Naive B cell (primary cell): ENCODE measurements at regions not wholly inside any gene's neighbourhood (a gene's known extent, or its start where the extent isn't known, plus 50 kb on each side); places are given as distances from the start of the nearest gene placed in this dataset.
"Not testable (repeated sequence)": the region's sequence is repeated elsewhere in the genome, so short reads cannot be mapped to it uniquely, and the experiment has no call there.

Experiments used
- ATAC-seq, 2 donors: fragments of 150-1000 bp; cut with Tn5 transposase; 2 replicates each; pipeline ENCODE4 v1.10.0; 2021; ENCODE audit warnings: low read depth in 2 of 2, mild to moderate bottlenecking in 2 of 2, moderate library complexity in 2 of 2
- DNase-seq: peaks from one replicate; pipeline ENCODE4 v3.0.0; 2022
- H3K27ac Mint-ChIP-seq, 6 donors: one replicate each; pipeline ENCODE4 v1.8.0; 2020 to 2022; ENCODE audit warnings: mild to moderate bottlenecking in 6 of 6, mixed read lengths in 6 of 6, moderate library complexity in 5 of 6, inconsistent platforms in 2 of 6
- H3K27me3 Mint-ChIP-seq, 3 donors: one replicate each; pipeline ENCODE4 v1.8.0; 2021 to 2022; ENCODE audit warnings: mixed read lengths in 3 of 3, mild to moderate bottlenecking in 1 of 3
- H3K36me3 Mint-ChIP-seq, 2 donors: one replicate each; pipeline ENCODE4 v1.8.0; 2020 to 2022; ENCODE audit warnings: mixed read lengths in 2 of 2, inconsistent platforms in 1 of 2, mild to moderate bottlenecking in 1 of 2
- H3K4me1 Mint-ChIP-seq, 3 donors: one replicate each; pipeline ENCODE4 v1.8.0; 2020 to 2022; ENCODE audit warnings: mixed read lengths in 3 of 3, inconsistent platforms in 1 of 3, mild to moderate bottlenecking in 1 of 3, moderate library complexity in 1 of 3
- H3K4me3 Mint-ChIP-seq, 8 donors: one replicate each; pipeline ENCODE4 v1.8.0; 2020 to 2022; ENCODE audit warnings: mild to moderate bottlenecking in 8 of 8, mixed read lengths in 8 of 8, moderate library complexity in 8 of 8, inconsistent platforms in 2 of 8
- H3K9me3 Mint-ChIP-seq, 7 donors: one replicate each; pipeline ENCODE4 v1.8.0; 2020 to 2022; ENCODE audit warnings: mixed read lengths in 7 of 7, mild to moderate bottlenecking in 5 of 7, inconsistent platforms in 2 of 7, moderate library complexity in 1 of 7

DNA sequence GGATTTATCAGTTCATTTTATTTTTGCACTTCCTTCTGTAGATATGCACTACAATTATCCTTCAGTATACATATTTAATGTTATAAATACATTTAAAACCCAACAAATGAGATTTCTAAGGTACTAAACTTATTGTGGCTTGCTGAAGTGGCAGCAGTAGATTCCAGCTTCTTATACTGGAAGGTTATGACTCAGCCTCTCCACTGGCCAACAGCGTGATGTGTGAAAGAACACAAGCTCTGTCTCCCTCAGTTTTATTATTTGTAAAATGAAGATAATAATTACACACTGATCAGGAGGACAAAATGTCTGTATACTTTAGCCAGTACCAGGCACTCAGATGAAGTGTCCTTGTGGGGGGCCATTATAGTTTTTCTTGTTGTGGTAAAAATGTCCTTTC, 1147.1 kb downstream of the CNTNAP5 start:
- Mint-ChIP-seq H3K27me3 (no peaks in the 10 kb centered on the region), H3K4me3 (no peak overlapping the region), H3K9me3 (peaks cover 0 to 14% (median 5%) of the 10 kb centered on the region in 7 donors), H3K27ac (no peak overlapping the region), H3K4me1 (no peaks in the 10 kb centered on the region), H3K36me3 (no peaks in the 10 kb centered on the region)
- no peak for ATAC-seq
- DNase-seq = no peak

- no peak overlapping the region for H3K4me3 Mint-ChIP-seq
- no peaks in the 10 kb centered on the region for H3K36me3 Mint-ChIP-seq
- no peak for ATAC-seq
- H3K9me3 Mint-ChIP-seq = peaks cover 0 to 9% (median 3%) of the 10 kb centered on the region in 7 donors
- DNase-seq = no peak
- H3K27ac Mint-ChIP-seq = no peak overlapping the region
- H3K4me1 Mint-ChIP-seq = no peaks in the 10 kb centered on the region
- no peaks in the 10 kb centered on the region for H3K27me3 Mint-ChIP-seq
These were observed 1150.3 kb downstream of the CNTNAP5 start for GRCh38 chr2:125175415-125175814.

DNA sequence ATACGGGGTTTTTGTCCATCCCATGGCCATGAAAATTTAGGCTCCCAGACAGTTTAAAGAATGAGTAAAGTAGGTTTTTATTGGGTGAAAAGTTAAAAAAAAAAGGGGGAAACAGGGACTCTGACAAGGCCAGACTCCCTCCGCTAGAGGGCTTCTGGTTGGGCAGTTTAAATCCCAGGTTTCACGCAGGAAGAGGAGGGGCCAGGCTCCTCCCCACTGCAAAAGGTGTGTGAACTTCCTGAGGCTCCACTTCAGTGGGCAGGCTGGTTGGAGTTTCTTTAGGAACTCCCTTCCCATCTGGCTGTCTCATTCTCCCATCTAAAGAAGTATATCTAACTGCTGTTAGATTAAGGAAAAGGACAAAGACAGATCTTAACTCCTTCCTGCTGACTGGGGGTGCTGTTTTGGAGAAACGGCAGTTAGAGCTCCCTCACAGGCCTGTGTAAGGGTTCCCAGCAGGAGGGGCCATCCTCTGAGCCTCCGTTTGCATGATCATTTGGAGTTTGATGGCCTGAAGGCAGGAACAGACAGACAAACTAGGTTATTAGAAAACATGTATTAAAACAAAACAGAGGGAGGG, 1160.7 kb downstream of the CNTNAP5 start:
- no peak for DNase-seq
- Mint-ChIP-seq H3K9me3 (peaks cover 0 to 14% (median 2%) of the 10 kb centered on the region in 7 donors), H3K4me3 (no peak overlapping the region), H3K4me1 (no peaks in the 10 kb centered on the region), H3K27me3 (no peaks in the 10 kb centered on the region), H3K27ac (peak overlapping the region in 1 of 6 donors; percentile 72), H3K36me3 (no peaks in the 10 kb centered on the region)
- ATAC-seq = no peak

GRCh38 chr2:125207431-125207830, 1182.3 kb downstream of the CNTNAP5 start:
- no peak for ATAC-seq
- Mint-ChIP-seq H3K36me3 (no peaks in the 10 kb centered on the region), H3K27ac (no peak overlapping the region), H3K4me3 (no peak overlapping the region), H3K9me3 (peaks cover 2 to 14% (median 4%) of the 10 kb centered on the region in 7 donors), H3K4me1 (no peaks in the 10 kb centered on the region), H3K27me3 (no peaks in the 10 kb centered on the region)
- no peak for DNase-seq

- H3K4me3 Mint-ChIP-seq = no peak overlapping the region
- DNase-seq (no peak), ATAC-seq (no peak)
- H3K9me3 Mint-ChIP-seq = peaks cover 0 to 28% (median 7%) of the 10 kb centered on the region in 7 donors
- H3K27ac Mint-ChIP-seq = no peak overlapping the region
- H3K27me3 Mint-ChIP-seq = no peaks in the 10 kb centered on the region
- H3K36me3 Mint-ChIP-seq = no peaks in the 10 kb centered on the region
- H3K4me1 Mint-ChIP-seq = no peaks in the 10 kb centered on the region
These were observed 1191.2 kb downstream of the CNTNAP5 start for GRCh38 chr2:125216321-125216720.

DNA sequence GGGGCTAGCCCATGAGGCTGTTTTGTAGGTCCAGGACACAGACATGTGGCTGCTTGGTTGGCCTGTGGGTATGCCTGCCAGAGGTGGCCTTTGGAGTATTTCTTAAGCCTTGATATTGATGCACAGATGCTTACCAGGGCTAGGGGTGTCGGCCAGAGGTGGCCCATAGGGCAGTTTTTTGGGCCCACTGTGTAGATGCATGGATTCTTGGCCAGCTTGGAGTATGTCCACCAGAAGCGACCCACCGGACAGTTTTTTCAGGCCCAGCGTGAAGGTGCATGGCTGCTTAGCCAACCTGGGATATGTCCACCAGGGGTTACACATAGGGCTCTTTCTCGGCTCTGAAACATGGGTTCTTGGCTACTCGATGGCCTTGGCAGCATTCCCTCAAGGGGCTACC, 1199.1 kb downstream of the CNTNAP5 start:
- no peak overlapping the region for H3K4me3 Mint-ChIP-seq
- peaks cover 4 to 27% (median 6%) of the 10 kb centered on the region in 7 donors for H3K9me3 Mint-ChIP-seq
- no peak for DNase-seq
- ATAC-seq = no peak
- no peaks in the 10 kb centered on the region for H3K4me1 Mint-ChIP-seq
- no peak overlapping the region for H3K27ac Mint-ChIP-seq
- no peaks in the 10 kb centered on the region for H3K36me3 Mint-ChIP-seq
- H3K27me3 Mint-ChIP-seq = no peaks in the 10 kb centered on the region

- H3K27me3 Mint-ChIP-seq = no peaks in the 10 kb centered on the region
- H3K4me1 Mint-ChIP-seq = no peaks in the 10 kb centered on the region
- H3K27ac Mint-ChIP-seq = no peak overlapping the region
- ATAC-seq = no peak
- H3K36me3 Mint-ChIP-seq = no peaks in the 10 kb centered on the region
- no peak for DNase-seq
- peaks cover 4 to 26% (median 6%) of the 10 kb centered on the region in 7 donors for H3K9me3 Mint-ChIP-seq
- peak overlapping the region in 1 of 8 donors; percentile 65 for H3K4me3 Mint-ChIP-seq
These were observed 1199.7 kb downstream of the CNTNAP5 start for GRCh38 chr2:125224830-125225229.

DNA sequence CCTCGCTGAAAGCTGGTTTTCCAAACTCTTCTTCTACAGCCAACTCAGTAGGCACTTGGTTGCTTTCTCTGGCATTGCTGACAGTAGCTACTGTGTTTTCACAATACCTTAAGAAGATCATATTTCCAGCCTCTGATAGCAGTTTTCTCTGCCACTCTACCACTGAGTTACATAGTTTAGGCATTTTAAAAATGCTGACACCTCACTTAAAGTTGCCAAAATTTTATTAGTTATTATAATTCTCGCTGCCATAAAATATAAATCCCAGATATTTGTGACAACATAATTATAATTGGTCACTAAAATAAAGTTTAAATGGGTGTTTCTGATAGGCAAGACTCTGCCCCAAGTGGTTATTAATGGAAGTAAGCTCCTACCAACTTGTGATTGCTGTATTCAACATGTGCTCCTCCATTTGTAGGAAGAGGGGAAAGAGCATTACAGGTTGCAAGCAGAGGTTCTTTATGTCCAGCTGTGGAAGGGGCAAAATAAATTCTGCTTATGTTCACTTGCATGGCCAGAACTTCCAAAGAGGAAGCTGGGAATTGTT, 1202.8 kb downstream of the CNTNAP5 start:
- no peak overlapping the region for H3K4me3 Mint-ChIP-seq
- H3K36me3 Mint-ChIP-seq = no peaks in the 10 kb centered on the region
- ATAC-seq = no peak
- no peak for DNase-seq
- peaks cover 3 to 11% (median 4%) of the 10 kb centered on the region in 7 donors for H3K9me3 Mint-ChIP-seq
- no peak overlapping the region for H3K27ac Mint-ChIP-seq
- no peaks in the 10 kb centered on the region for H3K4me1 Mint-ChIP-seq
- no peaks in the 10 kb centered on the region for H3K27me3 Mint-ChIP-seq

DNA sequence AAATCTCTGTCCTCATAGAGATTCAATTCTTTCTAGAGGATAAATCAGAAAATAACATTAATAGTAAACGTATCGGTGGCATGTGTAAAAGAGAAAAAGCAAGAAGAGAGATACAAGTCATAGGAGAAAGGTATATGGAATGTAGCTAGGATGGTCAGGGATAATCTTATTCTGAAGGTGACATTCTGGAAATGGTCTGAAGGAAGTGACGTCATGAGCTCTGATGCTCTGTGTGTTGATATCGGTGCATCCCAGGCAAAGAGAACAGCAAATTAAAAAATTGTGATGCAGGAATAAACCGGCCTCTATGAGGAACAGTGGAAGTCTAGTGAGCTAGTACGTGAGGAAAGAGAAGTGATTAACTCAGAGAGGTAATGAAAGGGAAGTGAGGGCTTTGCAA, 1215.8 kb downstream of the CNTNAP5 start:
- Mint-ChIP-seq H3K36me3 (no peaks in the 10 kb centered on the region), H3K27ac (no peak overlapping the region), H3K9me3 (peaks cover 0 to 16% (median 4%) of the 10 kb centered on the region in 7 donors), H3K4me3 (no peak overlapping the region), H3K27me3 (no peaks in the 10 kb centered on the region), H3K4me1 (no peaks in the 10 kb centered on the region)
- DNase-seq = no peak
- no peak for ATAC-seq

DNA sequence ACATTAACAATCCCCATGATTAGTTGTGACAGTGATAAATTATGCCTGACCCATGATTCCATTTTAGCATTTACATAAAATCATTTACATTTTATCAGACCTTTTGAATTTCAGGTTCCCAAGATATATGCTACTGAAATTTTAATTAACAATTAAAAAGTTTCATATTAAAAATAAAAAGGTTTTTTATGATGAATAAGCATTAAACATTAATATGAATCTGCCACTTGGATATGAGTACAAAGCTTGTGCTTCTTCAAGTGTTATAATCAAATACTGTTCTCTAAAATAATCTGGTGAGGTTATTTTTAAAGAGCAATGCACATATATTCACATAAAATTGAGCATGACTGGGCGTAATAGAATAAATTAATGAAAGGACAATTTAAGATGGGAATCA, 1218.0 kb downstream of the CNTNAP5 start:
- peaks cover 0 to 17% (median 4%) of the 10 kb centered on the region in 7 donors for H3K9me3 Mint-ChIP-seq
- ATAC-seq (no peak), DNase-seq (no peak)
- H3K27ac Mint-ChIP-seq = no peak overlapping the region
- H3K36me3 Mint-ChIP-seq = no peaks in the 10 kb centered on the region
- no peak overlapping the region for H3K4me3 Mint-ChIP-seq
- H3K4me1 Mint-ChIP-seq = no peaks in the 10 kb centered on the region
- no peaks in the 10 kb centered on the region for H3K27me3 Mint-ChIP-seq

GRCh38 chr2:125254010-125254409, 1228.9 kb downstream of the CNTNAP5 start:
- DNase-seq (no peak), ATAC-seq (no peak)
- H3K27ac Mint-ChIP-seq = no peak overlapping the region
- no peaks in the 10 kb centered on the region for H3K4me1 Mint-ChIP-seq
- no peak overlapping the region for H3K4me3 Mint-ChIP-seq
- H3K27me3 Mint-ChIP-seq = no peaks in the 10 kb centered on the region
- peaks cover 0 to 6% (median 0%) of the 10 kb centered on the region in 7 donors for H3K9me3 Mint-ChIP-seq
- no peaks in the 10 kb centered on the region for H3K36me3 Mint-ChIP-seq

DNA sequence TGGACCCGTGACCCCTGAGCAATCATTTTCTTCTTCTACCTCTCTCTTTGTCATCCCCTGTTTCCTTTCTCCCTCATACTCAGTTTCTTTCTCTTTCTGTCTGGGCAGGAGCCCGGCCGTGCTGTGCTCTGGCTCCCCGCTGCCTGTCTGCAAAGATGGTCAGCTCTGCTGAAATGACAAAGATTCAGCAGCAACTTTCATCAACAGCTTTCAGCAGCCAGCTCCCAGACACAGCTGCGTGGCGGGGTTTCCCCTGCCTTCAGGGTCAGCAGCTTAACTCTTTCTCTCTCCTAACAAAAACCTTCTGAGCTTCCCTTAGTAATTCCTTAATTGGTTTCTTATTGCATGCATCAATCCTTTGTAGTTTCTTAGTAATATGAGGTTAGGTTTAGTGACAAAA, 1234.4 kb downstream of the CNTNAP5 start:
- Mint-ChIP-seq H3K27me3 (no peaks in the 10 kb centered on the region), H3K36me3 (no peaks in the 10 kb centered on the region), H3K4me1 (no peaks in the 10 kb centered on the region), H3K9me3 (peaks cover 1 to 17% (median 4%) of the 10 kb centered on the region in 7 donors), H3K4me3 (no peak overlapping the region), H3K27ac (no peak overlapping the region)
- DNase-seq = no peak
- ATAC-seq = no peak

- not testable (repeated sequence) for DNase-seq, H3K4me3 Mint-ChIP-seq, H3K27ac Mint-ChIP-seq, H3K27me3 Mint-ChIP-seq, H3K36me3 Mint-ChIP-seq, ATAC-seq, H3K4me1 Mint-ChIP-seq
- H3K9me3 Mint-ChIP-seq = peaks cover 1 to 17% (median 5%) of the 10 kb centered on the region in 7 donors
These were observed 1235.4 kb downstream of the CNTNAP5 start for GRCh38 chr2:125260366-125260930.

GRCh38 chr2:125264453-125264852, 1239.4 kb downstream of the CNTNAP5 start:
- H3K4me3 Mint-ChIP-seq = no peak overlapping the region
- peaks cover 1 to 8% (median 3%) of the 10 kb centered on the region in 7 donors for H3K9me3 Mint-ChIP-seq
- H3K4me1 Mint-ChIP-seq = no peaks in the 10 kb centered on the region
- no peaks in the 10 kb centered on the region for H3K36me3 Mint-ChIP-seq
- ATAC-seq = no peak
- no peak overlapping the region for H3K27ac Mint-ChIP-seq
- no peak for DNase-seq
- no peaks in the 10 kb centered on the region for H3K27me3 Mint-ChIP-seq
